H54 (cell line): ENCODE measurements at regions not wholly inside any gene's neighbourhood (a gene's known extent, or its start where the extent isn't known, plus 50 kb on each side); places are given as distances from the start of the nearest gene placed in this dataset.
"Not testable (repeated sequence)": the region's sequence is repeated elsewhere in the genome, so short reads cannot be mapped to it uniquely, and the experiment has no call there.

Experiments used
- DNase-seq: peaks from one replicate; pipeline ENCODE4 v3.0.0; 2011; ENCODE audit warnings: low spot score, mixed read lengths; ENCODE audit not compliant: insufficient read length
- FAIRE-seq: peaks from 3 replicates; lab custom pipeline; 2011; peaks lifted over from hg19 to GRCh38; lab: Jason Lieb, UNC
- POLR2A ChIP-seq: IDR thresholded peaks from 2 replicates; pipeline ENCODE4 v1.6.1; 2011; ENCODE audit warnings: low read depth, mild to moderate bottlenecking, low read length

GRCh38 chr11:110856340-110856739, 144.1 kb upstream of the ARHGAP20 start:
- FAIRE-seq (no peak), DNase-seq (no peak)
- no peak for TF ChIP-seq POLR2A

- FAIRE-seq (no peak), DNase-seq (no peak)
- no peak for TF ChIP-seq POLR2A
Measured at GRCh38 chr11:110855191-110855590, 143.0 kb upstream of the ARHGAP20 start.

- DNase-seq (no peak), FAIRE-seq (no peak)
- TF ChIP-seq POLR2A: no peak
Measured at GRCh38 chr11:110852921-110853490, 140.8 kb upstream of the ARHGAP20 start.

- DNase-seq (no peak), FAIRE-seq (no peak)
- TF ChIP-seq POLR2A: no peak
Measured at GRCh38 chr11:110850846-110851245, 138.6 kb upstream of the ARHGAP20 start.

GRCh38 chr11:110843053-110843452, 130.8 kb upstream of the ARHGAP20 start:
- FAIRE-seq, DNase-seq: not testable (repeated sequence)

GRCh38 chr11:110838808-110839207, 126.6 kb upstream of the ARHGAP20 start:
- no peak for TF ChIP-seq POLR2A
- FAIRE-seq (no peak), DNase-seq (no peak)

GRCh38 chr11:110837603-110838002, 125.4 kb upstream of the ARHGAP20 start:
- FAIRE-seq: no peak
- TF ChIP-seq POLR2A: no peak
- DNase-seq: no peak

- DNase-seq (no peak), FAIRE-seq (no peak)
- TF ChIP-seq POLR2A: no peak
Measured at GRCh38 chr11:110835106-110835505, 122.9 kb upstream of the ARHGAP20 start.

GRCh38 chr11:110833033-110833484, 120.8 kb upstream of the ARHGAP20 start:
- no peak for FAIRE-seq
- no peak for DNase-seq
- TF ChIP-seq POLR2A: no peak

- DNase-seq: no peak
- no peak for FAIRE-seq
- TF ChIP-seq POLR2A: no peak
Measured at GRCh38 chr11:110832539-110832938, 120.3 kb upstream of the ARHGAP20 start.

- FAIRE-seq (no peak), DNase-seq (no peak)
- no peak for TF ChIP-seq POLR2A
Measured at GRCh38 chr11:110832080-110832479, 119.8 kb upstream of the ARHGAP20 start.

- no peak for TF ChIP-seq POLR2A
- DNase-seq (no peak), FAIRE-seq (no peak)
Measured at GRCh38 chr11:110830747-110831146, 118.5 kb upstream of the ARHGAP20 start.

GRCh38 chr11:110830344-110830743, 118.1 kb upstream of the ARHGAP20 start:
- DNase-seq (no peak), FAIRE-seq (no peak)
- no peak for TF ChIP-seq POLR2A

GRCh38 chr11:110829873-110830272, 117.6 kb upstream of the ARHGAP20 start:
- no peak for TF ChIP-seq POLR2A
- no peak for FAIRE-seq
- no peak for DNase-seq

GRCh38 chr11:110828086-110828485, 115.8 kb upstream of the ARHGAP20 start:
- TF ChIP-seq POLR2A: no peak
- DNase-seq (no peak), FAIRE-seq (no peak)
